IgD-negative memory B cell (primary cell): ENCODE measurements at regions not wholly inside any gene's neighbourhood (a gene's known extent, or its start where the extent isn't known, plus 50 kb on each side); places are given as distances from the start of the nearest gene placed in this dataset.

Experiments
- H3K27ac Mint-ChIP-seq, 3 donors: one replicate each; pipeline ENCODE4 v1.8.0; 2020 to 2022; ENCODE audit warnings: mild to moderate bottlenecking in 3 of 3, mixed read lengths in 3 of 3, moderate library complexity in 1 of 3
- H3K27me3 Mint-ChIP-seq: one replicate; pipeline ENCODE4 v1.8.0; 2021; ENCODE audit warnings: mixed read lengths
- H3K36me3 Mint-ChIP-seq: one replicate; pipeline ENCODE4 v1.8.0; 2020; ENCODE audit warnings: mild to moderate bottlenecking, mixed read lengths
- H3K4me1 Mint-ChIP-seq, 3 donors: one replicate each; pipeline ENCODE4 v1.8.0; 2020 to 2022; ENCODE audit warnings: mixed read lengths in 3 of 3, mild to moderate bottlenecking in 1 of 3
- H3K4me3 Mint-ChIP-seq, 4 donors: one replicate each; pipeline ENCODE4 v1.8.0; 2020 to 2022; ENCODE audit warnings: mild to moderate bottlenecking in 4 of 4, mixed read lengths in 4 of 4, moderate library complexity in 3 of 4
- H3K9me3 Mint-ChIP-seq, 3 donors: one replicate each; pipeline ENCODE4 v1.8.0; 2020 to 2021; ENCODE audit warnings: mixed read lengths in 3 of 3, mild to moderate bottlenecking in 1 of 3

DNA sequence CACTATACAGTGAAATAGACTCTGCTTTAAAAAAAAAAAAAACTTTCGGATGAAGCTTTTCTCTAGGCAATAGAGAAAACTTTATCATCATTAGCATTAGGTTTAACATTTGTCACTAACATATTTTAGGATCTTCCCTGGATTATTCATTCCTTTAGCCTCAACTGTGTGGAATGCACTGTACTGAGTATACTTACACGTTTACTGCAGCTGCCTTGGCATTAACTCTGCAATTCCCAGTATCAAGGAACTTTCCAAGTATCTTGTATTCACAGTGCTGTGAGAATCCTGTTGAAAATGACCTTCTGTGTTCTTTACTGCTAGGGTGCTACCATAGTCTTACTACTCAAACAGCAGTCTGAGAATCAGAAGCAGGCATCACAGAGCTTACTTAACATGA is 328.2 kb upstream of the COL3A1 start:
- Mint-ChIP-seq H3K27me3 (no peaks in the 10 kb centered on the region), H3K27ac (no peak overlapping the region)

DNA sequence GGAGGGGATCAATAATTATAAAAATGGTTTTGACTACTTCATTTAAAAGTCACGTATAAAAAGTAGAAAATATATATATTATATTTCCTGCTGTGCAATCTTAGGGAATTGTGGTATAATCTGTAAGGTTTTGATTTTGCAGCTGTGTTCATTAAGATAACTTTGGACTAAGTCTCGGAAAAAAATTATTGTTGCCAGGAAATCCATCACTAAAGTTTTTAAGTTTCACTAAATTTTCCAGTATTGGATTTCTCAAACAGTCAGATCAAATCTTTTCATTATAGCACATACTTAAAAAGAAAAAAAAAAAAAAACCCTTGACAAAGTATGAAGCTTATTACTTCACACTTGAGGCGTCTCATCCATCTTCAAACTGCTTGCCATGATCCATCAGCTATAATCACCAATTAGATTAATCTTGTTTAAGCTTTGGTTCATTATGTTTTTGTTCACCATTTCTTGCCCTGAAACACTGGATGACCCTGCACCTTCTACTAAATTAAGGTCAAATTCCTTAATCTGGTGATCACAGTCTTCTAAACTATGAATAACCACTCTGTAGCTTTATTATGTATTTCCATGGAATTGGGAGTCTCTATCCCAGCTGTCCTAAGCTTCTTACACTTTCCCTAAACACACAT is 326.6 kb upstream of the COL3A1 start:
- Mint-ChIP-seq H3K27ac (no peak overlapping the region), H3K27me3 (no peaks in the 10 kb centered on the region), H3K36me3 (no peaks in the 10 kb centered on the region), H3K9me3 (peaks cover 3 to 6% (median 4%) of the 10 kb centered on the region in 3 donors), H3K4me3 (no peak overlapping the region), H3K4me1 (no peaks in the 10 kb centered on the region)

More for the DNA sequence above, 328.2 kb upstream of the COL3A1 start:
- Mint-ChIP-seq H3K36me3 (no peaks in the 10 kb centered on the region), H3K9me3 (peaks cover 2 to 6% (median 3%) of the 10 kb centered on the region in 3 donors), H3K4me3 (no peak overlapping the region), H3K4me1 (no peaks in the 10 kb centered on the region)

DNA sequence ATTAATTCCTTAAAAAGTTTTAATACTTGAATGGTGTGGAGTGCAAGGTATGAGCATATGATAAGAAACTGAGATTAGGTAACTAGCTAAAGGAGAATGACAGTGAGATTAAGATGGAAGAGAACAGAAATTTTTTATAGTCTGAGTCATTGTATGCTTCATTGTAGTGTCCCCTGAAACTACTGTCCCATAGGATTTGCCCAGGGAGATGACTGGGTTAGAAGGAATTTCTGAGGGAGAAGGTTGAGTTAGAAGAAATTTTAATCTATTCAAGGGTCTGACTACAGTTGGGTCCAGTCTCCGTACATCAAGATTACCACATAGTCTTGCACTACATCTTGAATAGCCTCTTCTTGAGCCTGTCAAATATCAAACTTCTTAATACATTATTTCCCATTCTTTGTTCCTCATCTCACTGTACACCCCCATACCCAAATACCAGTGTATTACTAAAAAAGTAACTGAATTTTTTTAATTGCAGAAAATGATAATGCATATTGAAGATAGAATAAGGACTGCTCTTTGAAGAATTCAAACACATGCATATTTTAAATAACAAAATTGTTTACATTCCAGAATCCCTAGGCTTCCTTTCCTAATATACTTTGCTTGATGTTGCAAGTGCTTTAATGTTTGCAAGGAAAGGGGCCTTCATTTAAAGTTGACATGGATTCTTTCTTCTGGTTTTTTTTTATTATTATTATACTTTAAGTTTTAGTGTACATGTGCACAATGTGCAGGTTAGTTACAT is 314.3 kb upstream of the COL3A1 start:
- no peaks in the 10 kb centered on the region for H3K36me3 Mint-ChIP-seq

DNA sequence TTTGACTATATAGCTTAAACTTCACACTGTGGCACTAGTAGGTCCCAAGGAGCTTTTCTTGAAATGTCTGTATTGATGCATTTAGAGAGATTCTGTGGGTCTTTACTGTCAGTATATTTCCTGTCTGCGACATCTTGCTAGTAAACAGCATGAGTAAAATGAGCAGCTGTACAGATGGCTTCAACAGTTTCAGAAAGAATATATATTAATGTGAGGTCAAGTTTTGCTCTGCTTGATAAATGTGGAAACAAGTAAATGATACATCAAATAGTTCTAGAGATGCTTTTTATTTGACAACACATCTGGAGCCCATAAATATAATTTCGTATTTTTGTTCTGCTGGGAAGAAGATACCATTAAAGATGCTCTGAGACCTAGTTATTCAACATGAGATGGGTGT is 310.9 kb upstream of the COL3A1 start:
- H3K27ac Mint-ChIP-seq, result no peak overlapping the region
- no peak overlapping the region for H3K4me3 Mint-ChIP-seq
- H3K27me3 Mint-ChIP-seq, result no peaks in the 10 kb centered on the region
- H3K4me1 Mint-ChIP-seq, result no peaks in the 10 kb centered on the region
- H3K36me3 Mint-ChIP-seq, result no peaks in the 10 kb centered on the region
- H3K9me3 Mint-ChIP-seq, result peaks cover 2 to 4% (median 2%) of the 10 kb centered on the region in 3 donors

More for the DNA sequence above, 314.3 kb upstream of the COL3A1 start:
- Mint-ChIP-seq H3K4me3 (no peak overlapping the region), H3K27me3 (no peaks in the 10 kb centered on the region), H3K9me3 (peaks cover 0 to 4% (median 0%) of the 10 kb centered on the region in 3 donors), H3K4me1 (no peaks in the 10 kb centered on the region), H3K27ac (no peak overlapping the region)

DNA sequence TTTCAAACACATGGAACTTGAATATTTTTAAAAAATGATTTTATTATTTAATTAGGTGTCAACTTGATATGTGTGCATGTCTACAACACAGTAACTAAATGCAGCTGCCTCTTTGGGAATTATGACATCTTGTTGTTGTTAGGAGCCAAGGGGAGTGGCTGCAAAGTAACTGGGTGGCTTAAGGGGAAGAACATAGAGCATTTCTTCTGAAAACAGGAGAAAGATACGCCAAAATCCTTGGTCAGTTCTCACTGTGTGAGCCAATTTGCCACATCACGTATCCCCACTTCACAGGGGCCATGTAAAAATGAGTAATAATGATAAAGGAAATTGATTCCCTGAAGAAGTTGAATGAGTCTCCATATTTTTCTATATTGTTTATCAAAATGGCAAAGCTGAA is 309.8 kb upstream of the COL3A1 start:
- Mint-ChIP-seq H3K9me3 (peaks cover 2 to 4% (median 2%) of the 10 kb centered on the region in 3 donors), H3K27ac (no peak overlapping the region), H3K4me3 (no peak overlapping the region), H3K27me3 (no peaks in the 10 kb centered on the region), H3K36me3 (no peaks in the 10 kb centered on the region), H3K4me1 (no peaks in the 10 kb centered on the region)

DNA sequence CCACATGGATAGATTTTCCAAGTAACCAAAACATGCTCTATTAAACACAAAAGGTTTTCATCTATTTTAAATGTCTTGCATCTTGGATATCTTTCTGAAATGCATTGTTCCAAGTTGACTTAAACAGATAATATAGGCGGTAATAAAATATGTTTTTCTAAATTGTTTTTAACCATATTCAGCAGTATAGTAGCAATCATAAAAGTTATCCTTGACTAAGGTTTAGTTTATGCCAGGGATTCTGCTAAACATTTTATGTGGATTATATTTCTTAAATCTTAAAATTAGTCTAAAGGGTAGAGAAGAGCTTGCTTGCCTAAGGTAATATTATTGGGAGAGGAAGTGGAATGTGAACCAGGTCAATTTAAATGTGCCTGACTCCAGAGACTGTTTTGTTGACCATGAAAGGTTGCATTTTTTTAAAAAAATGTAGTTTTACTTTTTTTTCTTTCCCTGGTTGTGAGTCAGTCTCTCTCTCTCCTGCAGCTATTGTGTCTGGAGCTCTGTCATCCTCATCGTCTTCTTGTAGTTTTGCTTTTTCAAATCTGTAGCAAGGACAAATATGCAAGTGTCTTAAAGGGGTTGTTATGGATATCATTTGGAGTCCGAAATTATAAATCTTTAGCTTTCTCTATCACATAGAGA is 309.1 kb upstream of the COL3A1 start:
- Mint-ChIP-seq H3K36me3 (no peaks in the 10 kb centered on the region), H3K4me1 (no peaks in the 10 kb centered on the region), H3K4me3 (no peak overlapping the region), H3K27me3 (no peaks in the 10 kb centered on the region), H3K9me3 (peaks cover 2 to 5% (median 4%) of the 10 kb centered on the region in 3 donors), H3K27ac (no peak overlapping the region)

DNA sequence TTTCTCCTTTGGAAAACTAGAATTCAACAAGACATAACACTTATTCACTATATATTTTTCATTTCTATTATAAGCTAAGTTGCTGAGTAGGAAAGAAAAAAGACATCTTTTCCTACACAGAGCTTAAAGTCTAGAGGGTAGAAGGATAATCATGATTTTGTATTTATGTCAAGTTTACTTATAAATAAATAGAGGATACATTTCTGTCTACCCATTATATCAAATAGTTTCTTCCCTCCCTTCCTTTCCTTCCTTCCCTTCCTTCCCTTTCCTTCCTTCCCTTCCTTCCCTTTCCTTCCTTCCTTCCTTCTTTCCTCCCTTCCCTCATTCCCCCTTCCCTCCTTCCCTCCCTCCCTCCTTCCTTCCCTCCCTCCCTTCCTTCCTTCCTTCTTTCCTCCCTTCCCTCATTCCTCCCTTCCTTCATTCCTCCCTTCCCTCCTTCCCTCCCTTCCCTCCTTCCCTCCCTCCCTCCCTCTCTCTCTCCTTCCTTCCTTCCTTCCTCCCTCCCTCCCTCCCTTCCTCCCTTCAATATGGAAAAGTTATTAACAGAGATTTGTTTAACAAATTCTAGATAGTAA is 308.4 kb upstream of the COL3A1 start:
- no peaks in the 10 kb centered on the region for H3K4me1 Mint-ChIP-seq

DNA sequence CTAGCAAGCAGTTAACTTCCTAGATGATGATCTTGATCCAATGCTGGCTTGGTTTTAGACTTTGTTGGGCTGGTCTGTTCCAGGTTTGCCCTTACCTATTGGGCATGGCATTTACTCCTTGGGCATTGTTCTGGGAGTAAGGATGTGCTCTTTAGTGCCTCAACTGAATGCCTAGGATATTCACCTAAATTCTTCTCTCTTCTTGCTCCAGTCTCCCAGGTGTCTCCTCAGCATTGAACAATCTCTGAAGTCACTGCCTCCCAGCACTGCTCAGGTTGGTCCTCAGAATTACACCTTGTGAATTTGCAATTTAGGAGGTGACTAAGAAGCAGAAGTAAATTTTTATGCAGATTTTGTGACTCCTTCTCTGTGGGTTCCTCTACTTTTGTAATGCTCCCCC is 307.7 kb upstream of the COL3A1 start:
- no peak overlapping the region for H3K27ac Mint-ChIP-seq
- H3K27me3 Mint-ChIP-seq, result no peaks in the 10 kb centered on the region
- H3K9me3 Mint-ChIP-seq, result peaks cover 2 to 5% (median 4%) of the 10 kb centered on the region in 3 donors
- no peaks in the 10 kb centered on the region for H3K36me3 Mint-ChIP-seq
- H3K4me3 Mint-ChIP-seq, result no peak overlapping the region
- no peaks in the 10 kb centered on the region for H3K4me1 Mint-ChIP-seq

More for the DNA sequence above, 308.4 kb upstream of the COL3A1 start:
- no peak overlapping the region for H3K27ac Mint-ChIP-seq
- no peaks in the 10 kb centered on the region for H3K27me3 Mint-ChIP-seq
- H3K9me3 Mint-ChIP-seq, result peaks cover 2 to 5% (median 4%) of the 10 kb centered on the region in 3 donors
- H3K4me3 Mint-ChIP-seq, result no peak overlapping the region
- H3K36me3 Mint-ChIP-seq, result no peaks in the 10 kb centered on the region

DNA sequence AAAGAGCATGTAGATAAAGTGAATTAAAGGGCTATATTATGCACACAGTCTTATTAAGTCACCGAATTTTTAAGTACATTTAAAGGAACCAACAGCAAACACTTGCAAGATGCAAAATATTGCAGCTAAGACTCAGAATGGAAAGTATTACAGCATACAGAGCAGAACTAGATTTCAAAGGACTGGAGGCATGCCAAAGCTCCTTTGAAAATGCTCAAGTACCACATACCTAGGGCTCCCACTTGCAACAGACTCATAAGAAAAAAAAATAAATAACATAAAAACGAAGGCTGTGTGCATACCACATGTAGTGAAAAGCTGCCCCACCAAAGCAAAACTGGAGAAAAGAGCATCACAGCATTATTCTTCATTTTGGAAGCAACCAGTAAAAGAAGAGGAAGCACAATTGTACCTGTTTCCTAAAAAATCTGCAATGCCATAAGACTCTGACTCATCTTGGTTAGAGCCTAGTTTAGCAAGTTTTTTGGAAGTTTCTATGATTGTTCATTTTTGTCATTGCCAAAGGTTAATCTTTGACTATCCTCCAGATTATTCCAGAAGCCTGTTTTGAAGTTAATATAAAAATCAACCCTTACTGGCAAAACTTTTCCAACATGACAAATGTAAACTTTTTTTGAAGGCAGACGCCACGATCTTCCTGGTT is 306.0 kb upstream of the COL3A1 start:
- Mint-ChIP-seq H3K9me3 (peaks cover 0 to 5% (median 2%) of the 10 kb centered on the region in 3 donors), H3K27me3 (no peaks in the 10 kb centered on the region), H3K36me3 (no peaks in the 10 kb centered on the region), H3K4me1 (no peaks in the 10 kb centered on the region), H3K4me3 (no peak overlapping the region), H3K27ac (no peak overlapping the region)

DNA sequence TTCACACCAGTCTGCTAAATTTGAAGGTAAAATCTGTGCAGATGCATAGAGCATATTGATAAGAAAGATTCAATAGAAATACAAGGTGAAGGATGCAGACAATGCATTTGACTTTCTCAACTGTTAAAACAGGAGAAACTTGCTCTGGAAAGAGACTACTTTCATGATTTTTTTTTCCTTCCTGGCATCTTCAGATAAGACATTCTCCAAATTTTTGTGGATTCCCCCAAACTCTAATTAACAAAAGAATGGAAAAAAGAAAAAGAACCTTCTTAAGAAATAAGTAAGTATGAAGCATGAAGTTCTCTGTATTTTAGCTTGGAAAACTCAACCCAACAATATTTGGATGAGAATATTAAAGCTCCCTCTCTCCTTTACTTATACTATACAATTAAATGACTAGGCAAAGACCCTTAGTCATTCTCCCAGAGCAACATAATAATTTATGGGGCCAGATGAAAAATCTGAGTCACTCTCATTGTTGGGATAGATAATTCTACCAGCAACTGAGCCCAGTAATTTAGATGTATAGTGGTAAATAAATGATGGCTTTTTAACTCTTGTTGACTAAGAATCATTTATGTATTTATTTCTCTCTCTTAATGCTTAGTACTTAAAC is 298.7 kb upstream of the COL3A1 start:
- H3K27ac Mint-ChIP-seq, result no peak overlapping the region
- H3K9me3 Mint-ChIP-seq, result peaks cover 0 to 16% (median 6%) of the 10 kb centered on the region in 3 donors
- H3K36me3 Mint-ChIP-seq, result no peaks in the 10 kb centered on the region
- H3K4me1 Mint-ChIP-seq, result no peaks in the 10 kb centered on the region
- no peaks in the 10 kb centered on the region for H3K27me3 Mint-ChIP-seq
- no peak overlapping the region for H3K4me3 Mint-ChIP-seq

DNA sequence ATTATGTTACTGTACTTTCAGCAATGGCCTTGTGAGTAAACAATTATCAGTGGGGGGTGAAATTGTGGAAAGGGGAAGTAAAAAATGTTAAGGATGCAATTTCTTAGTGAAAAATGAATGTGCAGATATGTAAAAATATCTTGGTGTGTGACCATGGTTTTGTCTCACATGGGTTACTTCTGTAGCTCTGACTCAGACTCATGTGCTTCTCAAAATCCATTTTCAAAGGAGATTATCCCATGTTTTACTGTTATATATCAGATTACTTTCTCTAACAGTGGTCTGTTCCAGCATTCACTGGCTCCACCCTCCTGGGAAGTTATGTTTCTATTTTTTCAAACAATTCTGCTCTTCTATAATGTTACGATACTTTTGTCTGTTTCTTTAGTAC is 298.2 kb upstream of the COL3A1 start:
- no peak overlapping the region for H3K4me3 Mint-ChIP-seq
- H3K27ac Mint-ChIP-seq, result no peak overlapping the region
- no peaks in the 10 kb centered on the region for H3K4me1 Mint-ChIP-seq
- no peaks in the 10 kb centered on the region for H3K36me3 Mint-ChIP-seq
- no peaks in the 10 kb centered on the region for H3K27me3 Mint-ChIP-seq
- peaks cover 0 to 16% (median 6%) of the 10 kb centered on the region in 3 donors for H3K9me3 Mint-ChIP-seq

DNA sequence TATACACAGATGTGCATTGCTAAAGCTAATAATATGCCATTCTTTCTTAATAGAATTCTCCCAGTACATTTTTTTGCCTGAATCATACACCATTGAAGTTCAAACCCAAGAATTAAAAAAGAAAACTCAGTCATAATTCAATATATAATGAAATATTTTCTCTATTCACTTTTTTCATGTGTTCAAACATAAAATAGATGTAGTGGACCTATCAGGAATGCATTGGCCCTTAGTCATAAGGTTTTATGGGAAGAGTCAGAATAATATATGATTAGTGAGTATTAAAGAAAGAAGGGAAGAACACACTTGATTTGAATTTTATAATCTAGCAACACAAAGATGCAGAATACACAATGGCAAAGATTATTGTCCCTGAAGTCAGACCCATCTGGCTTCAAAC is 297.0 kb upstream of the COL3A1 start:
- Mint-ChIP-seq H3K4me1 (no peaks in the 10 kb centered on the region), H3K9me3 (peaks cover 0 to 16% (median 6%) of the 10 kb centered on the region in 3 donors), H3K27me3 (no peaks in the 10 kb centered on the region), H3K27ac (no peak overlapping the region), H3K4me3 (no peak overlapping the region), H3K36me3 (no peaks in the 10 kb centered on the region)

DNA sequence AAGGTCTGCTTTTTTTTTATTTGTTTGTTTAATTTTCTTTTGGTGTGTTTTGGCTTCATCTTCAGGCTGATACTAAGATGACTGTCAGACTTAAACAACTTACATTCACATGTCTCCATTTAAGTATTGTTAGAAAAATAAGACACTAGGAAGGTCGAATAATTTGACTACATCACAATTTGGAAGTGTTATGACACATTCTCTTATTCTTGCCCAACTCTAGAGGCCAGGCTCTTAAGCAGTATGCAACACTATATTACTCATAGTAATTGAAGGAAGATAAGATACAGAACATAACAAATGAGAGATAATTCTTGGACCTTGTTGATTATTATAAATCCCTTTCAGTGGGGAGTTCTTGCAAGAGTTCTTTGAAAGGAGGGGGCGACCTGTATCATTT is 295.3 kb upstream of the COL3A1 start:
- peaks cover 0 to 16% (median 8%) of the 10 kb centered on the region in 3 donors for H3K9me3 Mint-ChIP-seq
- no peaks in the 10 kb centered on the region for H3K4me1 Mint-ChIP-seq
- no peak overlapping the region for H3K27ac Mint-ChIP-seq
- no peaks in the 10 kb centered on the region for H3K27me3 Mint-ChIP-seq
- no peak overlapping the region for H3K4me3 Mint-ChIP-seq
- H3K36me3 Mint-ChIP-seq, result no peaks in the 10 kb centered on the region

DNA sequence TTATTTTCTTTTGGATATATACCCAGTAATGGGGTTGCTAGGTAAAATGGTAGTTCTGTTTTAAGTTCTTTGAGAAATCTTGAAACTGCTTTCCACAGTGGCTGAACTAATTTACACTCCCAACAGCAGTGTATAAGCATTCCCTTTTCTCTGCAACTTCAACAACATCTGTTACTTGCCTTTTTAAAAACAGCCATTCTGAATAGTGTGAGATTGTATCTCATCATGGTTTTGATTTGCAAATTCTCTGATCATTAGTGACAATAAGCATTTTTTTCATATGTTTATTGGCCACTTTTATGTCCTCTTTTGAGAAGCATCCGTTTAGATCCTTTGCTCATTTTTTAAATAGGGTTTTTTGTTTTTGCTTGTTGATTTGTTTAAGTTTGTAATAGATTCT is 291.3 kb upstream of the COL3A1 start:
- Mint-ChIP-seq H3K4me1 (no peaks in the 10 kb centered on the region), H3K27ac (peak overlapping the region in 1 of 3 donors; percentile 4), H3K36me3 (no peaks in the 10 kb centered on the region), H3K9me3 (peaks cover 0 to 7% (median 3%) of the 10 kb centered on the region in 3 donors), H3K4me3 (no peak overlapping the region), H3K27me3 (no peaks in the 10 kb centered on the region)
